HG02610 (cell line): ENCODE measurements at regions not wholly inside any gene's neighbourhood (a gene's known extent, or its start where the extent isn't known, plus 50 kb on each side); places are given as distances from the start of the nearest gene placed in this dataset.

ENCODE experiments used
- ATAC-seq: cut with Tn5 transposase; IDR thresholded peaks from one replicate; pipeline ENCODE4 v1.9.1; 2021; ENCODE audit warnings: mild to moderate bottlenecking, moderate library complexity; ENCODE audit not compliant: unreplicated experiment

DNA sequence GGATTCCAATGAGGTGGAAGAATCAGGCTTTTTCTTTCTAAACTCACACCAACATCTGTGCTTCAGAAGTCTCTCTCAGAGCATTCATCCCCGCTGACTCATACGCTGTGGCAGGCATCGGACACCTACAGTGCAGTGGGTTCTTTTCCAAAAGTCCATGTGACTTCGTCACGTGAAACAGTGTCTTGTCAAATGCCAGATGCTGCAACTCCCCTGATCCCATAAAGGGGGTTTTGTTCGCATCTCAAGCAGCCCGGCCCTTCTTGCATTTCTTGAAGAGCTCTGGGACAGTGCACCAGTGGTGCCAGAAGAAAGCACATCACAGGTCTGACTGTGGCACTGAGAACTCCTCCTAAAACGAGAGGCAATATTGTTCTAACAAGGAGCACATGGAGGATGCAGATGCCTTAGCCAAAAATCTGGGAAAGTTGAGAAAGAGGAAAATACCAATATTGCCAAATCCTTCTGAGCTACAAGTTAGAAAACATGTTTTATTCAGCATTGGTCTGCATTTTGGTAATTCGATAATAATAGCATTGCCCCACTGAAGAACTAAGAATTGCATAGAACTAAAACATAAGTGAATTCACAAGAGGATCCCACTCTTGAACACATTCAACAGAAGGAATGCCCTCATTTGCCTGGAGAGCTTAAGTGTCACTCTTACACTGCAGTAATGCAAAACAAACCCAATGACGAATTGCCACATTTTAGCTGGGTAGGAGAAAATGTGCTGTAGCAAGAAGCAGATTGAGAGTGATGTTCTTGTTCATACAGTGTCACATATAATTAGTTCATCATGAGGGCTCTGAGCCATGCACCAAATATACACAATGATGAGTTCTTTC, 204.4 kb downstream of the CXCL12 start:
- ATAC-seq, result no peak

DNA sequence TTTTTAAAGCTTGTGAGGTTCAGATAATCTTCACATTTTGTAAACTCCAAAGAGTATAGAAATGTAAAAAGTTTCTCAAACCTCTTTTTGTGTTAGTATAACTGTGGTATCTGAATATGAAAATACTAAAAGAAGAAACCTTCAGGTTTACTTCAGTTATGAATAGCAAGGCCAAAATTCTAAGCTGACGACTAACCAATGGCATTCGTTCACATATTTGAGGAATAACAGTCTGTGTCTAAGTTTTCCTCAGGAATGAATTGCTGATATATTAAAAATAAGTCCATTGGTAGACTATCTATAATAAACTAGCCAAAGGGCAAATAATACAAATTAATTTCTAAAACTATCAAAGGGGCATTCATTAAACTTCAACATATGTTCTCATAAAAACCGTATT, 206.0 kb downstream of the CXCL12 start:
- ATAC-seq, result no peak

GRCh38 chr10:44178281-44178680, 206.6 kb downstream of the CXCL12 start:
- ATAC-seq, result no peak

DNA sequence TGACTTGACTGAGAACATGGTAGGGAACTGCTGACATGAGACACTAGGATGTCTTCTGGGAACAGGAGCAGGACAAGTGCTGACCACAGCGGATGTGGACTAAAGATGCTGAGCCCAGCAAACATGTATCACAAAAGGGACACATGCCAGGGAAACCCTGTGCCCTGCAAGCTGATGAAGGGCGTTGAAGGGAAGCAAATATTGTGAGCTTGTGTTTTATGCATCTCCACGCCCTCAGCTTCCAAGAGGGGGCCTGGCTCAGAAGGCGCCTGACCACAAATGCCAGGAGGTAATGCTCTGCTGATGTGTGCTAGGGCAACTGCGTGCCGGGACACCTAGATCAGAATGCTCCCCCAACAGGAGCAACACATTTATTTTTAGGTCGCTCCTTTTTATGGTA, 207.3 kb downstream of the CXCL12 start:
- ATAC-seq, result no peak

DNA sequence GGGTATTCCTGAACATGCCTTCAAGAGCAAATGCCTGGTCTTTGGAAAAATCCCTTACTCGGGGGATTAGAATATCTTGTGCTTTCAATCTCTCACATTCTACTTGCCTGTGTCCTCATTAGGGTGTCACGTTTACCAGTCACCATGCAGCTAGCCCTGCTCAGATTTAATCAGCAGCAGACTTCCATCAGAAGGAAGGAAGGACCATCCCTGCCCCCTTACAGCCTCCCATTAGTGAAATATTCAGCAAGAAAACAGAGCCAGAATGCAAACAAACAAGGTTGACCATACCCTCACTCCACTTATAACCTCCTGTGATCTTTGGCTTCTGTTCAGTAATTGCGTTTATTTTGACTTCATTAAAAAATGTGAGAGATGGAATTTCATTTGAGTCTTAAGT, 208.6 kb downstream of the CXCL12 start:
- no peak for ATAC-seq

DNA sequence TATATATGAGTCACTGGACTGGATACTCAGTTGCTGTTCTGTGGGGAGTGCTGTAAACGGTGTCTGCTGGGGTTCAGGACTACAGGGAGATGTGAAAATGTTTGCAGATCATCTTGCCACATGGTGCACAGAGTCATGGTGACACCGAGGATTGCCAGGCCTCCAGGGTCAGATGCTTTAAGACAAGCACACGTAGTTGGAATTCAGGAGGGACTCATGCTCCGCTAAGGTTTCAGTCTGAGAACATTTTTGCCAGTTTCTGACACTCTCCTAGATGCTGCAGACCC, 211.3 kb downstream of the CXCL12 start:
- no peak for ATAC-seq

DNA sequence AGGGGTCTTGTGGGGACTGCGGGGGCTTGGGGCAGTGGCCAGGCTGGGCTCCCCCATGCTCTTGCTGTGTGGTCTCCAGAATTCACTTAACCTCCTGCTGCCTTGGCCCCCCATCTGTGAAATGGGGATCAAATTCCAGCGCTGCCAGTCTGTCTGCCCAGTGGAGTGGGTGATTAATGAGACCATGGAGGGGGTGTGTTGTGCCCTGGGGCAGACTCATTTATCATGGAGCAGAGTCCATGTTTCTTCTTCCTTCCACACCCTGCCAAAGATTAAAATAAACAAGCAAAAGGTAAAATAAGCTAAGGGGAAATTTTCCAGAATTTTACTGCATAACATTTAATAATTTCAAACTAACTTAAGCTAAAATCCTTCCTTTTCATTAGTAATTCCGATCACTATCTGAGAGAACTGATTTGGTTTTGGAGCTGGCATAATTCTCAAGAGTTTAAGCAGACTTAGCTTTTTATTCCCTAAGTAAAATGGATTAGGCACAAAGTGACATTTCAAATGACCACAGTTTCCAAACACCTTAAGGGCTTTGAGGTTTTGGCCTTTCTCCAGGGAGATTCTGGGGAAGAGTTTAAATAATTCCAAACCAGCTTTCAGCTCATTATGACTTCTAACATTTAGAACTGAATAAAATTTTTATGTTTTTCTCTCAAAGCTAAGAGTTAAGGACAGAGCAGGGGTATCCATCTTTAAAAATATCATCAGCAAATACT, 211.9 kb downstream of the CXCL12 start:
- ATAC-seq, result no peak

DNA sequence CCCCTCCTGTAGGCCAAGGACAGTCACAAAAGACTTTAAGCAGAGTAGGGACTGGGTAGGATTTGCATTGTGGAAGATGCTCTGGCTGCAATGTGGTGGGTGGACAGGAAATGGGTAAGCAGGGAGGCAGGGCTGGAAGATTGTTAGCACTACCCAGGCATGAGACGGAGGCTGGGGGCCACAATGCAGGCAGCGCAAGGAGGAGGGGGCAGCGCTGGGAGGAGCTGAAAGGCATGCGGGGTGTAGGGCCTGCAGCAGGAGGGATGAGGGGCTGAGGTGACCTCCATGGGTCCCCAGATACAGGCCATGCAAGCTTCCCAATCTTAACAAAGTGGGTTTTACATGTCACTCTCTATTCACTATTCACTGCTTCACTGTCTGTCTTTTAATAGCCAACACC, 213.1 kb downstream of the CXCL12 start:
- no peak for ATAC-seq

DNA sequence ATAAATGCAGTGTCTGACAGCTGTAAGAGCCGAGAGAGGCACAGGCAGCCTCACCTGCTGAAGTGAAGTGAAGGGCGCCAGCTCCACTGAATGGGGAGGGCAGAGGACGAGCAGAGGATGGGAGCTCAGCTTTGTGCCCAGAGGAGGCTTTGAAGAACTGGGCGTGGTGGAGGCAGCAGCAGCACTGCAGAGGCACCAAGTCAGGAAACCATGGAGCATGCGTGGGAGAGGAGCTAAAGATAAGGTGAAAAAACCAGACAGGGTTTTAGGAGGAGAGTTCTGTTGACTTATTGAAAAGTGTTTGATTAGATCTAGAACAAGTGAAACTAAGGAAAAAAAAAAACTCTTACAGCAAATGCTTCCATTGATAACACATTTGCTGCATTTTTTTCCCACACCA, 216.4 kb downstream of the CXCL12 start:
- ATAC-seq, result no peak

DNA sequence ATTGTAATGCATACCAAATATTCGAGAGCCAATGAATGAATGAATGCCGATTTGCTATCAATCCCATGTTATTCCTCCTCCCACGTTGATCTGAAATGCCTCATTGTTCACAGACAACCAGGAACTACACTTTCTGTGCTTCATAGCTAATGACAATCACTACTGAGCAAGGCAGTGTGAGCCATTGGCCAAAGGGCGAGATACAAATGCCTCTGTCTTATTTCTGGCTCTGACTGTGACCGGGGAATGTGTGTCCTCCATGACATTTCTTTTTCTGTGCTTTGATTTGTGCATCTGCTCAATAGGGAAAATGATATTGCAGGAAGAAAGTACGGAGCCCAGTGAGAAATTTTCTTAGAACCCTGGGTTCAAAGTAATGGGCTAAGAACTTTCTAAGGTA, 217.1 kb downstream of the CXCL12 start:
- no peak for ATAC-seq

DNA sequence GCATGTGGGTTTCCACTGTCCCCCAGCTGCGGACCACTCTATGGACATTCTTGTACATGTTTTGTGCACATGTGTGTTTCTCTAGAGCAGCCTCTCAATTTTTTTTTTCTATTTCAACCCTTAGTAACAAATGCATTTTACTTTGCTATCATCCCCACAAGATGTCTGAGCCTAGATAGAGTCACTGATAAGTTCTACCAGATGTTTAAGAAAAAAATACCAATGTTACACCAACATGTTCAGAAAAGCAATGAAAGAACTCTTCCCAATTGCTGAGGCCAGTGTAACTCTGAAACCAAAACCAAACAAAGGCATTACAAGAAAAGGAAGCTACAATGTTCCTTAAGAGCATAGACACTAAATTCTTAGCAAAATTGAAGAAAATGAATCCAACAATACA, 218.5 kb downstream of the CXCL12 start:
- no peak for ATAC-seq

DNA sequence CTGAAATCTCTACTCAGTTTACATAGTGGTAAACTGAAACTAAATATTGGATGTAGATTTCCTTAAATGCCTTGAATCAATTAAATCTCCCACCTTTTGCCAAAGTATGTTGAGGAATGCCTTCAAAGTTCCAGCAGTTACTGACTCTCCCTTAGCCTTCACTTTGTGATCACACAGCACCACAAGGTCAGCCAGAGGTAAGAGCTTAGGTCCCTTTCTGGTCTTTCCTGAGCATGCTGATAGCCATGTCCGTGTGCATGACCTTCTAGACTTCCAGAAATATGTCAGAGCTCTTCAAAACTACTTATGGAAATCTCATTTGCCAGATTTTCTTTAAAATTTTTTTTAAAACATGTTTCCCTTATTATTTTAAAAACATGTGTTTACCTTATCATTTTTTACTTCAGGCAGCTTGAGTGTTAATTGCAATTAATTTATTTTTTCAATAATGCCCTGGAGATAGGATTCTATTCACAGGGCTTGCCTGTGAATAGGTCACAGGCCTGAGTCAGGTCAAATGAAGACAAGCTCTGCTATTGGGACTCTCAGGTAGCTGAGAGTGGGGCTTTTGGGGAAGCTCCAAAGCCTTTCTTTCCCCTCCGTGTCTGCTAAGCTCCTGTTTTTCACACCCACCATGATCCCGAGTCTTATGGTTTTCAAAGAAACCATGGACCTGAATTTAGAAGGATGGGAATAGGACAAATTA, 220.5 kb downstream of the CXCL12 start:
- ATAC-seq, result no peak

- no peak for ATAC-seq
Measured at GRCh38 chr10:44161184-44161583, 223.7 kb downstream of the CXCL12 start.

- no peak for ATAC-seq
Measured at GRCh38 chr10:44157574-44157973, 227.3 kb downstream of the CXCL12 start.

- no peak for ATAC-seq
Measured at GRCh38 chr10:44154956-44155355, 229.9 kb downstream of the CXCL12 start.

DNA sequence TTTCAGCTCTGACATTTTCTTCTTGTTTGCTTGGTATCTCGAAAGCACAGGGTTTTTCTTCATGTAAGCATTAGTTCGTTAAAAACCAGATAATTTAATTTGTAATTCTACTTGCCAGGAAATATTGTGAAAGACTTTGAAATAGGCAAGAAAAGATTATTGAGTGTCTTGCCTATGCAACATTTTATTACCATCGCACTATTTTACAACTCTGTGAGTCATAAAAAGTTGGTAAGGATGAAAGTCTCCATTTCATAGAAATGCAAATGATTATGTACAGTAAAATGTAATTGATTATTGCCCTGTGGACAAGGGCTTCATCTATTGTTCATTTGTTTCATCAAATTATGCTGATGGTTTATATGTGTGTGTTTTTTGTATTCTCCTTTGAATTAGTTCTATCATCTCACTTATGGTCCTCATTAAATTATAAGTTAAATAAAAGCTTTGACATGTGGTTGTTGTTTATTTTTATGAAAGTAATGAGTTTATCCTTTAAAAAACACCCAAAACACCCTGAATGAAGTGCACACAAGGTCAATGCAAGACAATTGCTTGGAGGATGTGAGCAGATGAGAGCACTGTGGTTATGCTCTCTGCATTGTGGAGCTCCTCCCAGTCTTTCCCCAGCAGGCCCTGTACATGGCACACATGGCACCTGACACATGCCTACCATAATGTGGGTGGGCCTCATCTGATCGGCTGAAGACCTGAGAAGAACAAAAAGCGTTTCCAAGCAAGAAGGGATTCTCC, 230.8 kb downstream of the CXCL12 start:
- no peak for ATAC-seq

DNA sequence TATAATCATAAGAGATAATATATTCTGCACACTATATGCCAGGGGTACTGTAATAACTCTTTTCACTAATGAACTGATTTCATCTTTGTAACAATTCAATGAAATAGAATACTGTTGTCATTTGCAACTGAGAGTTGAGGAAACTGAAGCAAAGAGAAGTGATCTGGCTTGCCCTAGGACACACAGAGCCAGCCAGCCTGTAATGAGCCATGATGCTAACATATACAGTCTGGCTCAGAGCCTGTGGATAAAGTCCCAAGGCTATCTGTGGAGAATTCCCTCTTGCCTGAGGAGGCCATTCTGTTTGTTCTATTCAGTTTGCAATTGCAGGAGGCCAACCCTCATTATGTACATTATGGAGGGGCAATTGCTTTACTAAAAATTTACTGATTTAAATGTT, 241.3 kb downstream of the CXCL12 start:
- no peak for ATAC-seq

DNA sequence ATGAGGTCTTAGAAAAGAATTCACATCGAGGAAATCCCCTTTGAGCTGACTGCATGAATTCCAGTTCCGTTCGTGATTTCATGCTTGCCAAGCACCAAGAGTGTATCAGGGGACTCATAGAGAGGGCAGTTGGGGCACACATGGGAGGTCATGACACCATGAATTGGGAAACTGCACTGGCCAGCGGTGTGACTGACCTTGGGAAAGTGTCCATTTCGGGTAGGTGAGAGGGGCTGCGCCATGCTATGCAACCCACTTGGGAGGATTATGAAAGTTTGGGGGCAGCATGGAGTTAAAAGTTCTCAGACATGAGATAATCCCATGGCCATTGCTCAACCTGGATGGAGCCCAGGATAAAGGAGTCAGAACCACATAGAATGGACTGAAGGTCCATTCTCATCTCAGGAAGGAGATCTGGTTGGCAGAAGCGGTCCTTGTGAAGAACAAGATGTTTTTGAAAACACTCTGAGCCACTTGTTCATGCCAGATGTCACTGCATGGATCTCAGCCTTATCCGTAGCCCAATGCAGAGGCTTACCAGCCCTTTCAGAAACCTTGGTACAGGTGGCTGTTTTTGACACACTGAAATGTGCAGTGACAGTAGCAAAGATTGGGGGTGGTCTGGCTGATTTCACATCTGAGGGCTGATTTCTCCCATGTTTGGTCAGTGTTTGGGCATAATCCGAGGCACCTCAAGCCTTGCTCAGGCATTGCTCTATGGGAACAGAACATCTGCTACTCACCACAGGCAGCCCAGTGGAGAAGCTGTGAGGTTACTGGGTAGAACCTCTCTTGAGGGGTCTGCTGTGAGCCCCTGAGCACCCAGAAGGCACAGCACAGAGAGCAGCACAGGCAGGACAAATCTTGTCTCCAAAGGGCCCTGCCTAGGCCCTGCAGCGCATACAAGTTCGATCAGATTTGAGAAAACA, 252.3 kb downstream of the CXCL12 start:
- no peak for ATAC-seq

GRCh38 chr10:44126291-44126717, 258.6 kb downstream of the CXCL12 start:
- no peak for ATAC-seq

- ATAC-seq, result peak; percentile 43
Measured at GRCh38 chr10:44125879-44126278, 259.0 kb downstream of the CXCL12 start.
